ENCODE measurements at regions not wholly inside any gene's neighbourhood (a gene's known extent, or its start where the extent isn't known, plus 50 kb on each side); places are given as distances from the start of the nearest gene placed in this dataset.

- Histone ChIP-seq H3K4me1 (no peaks in the 10 kb centered on the region), H3K36me3 (no peaks in the 10 kb centered on the region), H3K27ac (no peak overlapping the region), H3K9me3 (no peaks in the 10 kb centered on the region), H3K4me3 (no peak overlapping the region), H3K27me3 (no peaks in the 10 kb centered on the region)
- TF ChIP-seq, protein P1, sequence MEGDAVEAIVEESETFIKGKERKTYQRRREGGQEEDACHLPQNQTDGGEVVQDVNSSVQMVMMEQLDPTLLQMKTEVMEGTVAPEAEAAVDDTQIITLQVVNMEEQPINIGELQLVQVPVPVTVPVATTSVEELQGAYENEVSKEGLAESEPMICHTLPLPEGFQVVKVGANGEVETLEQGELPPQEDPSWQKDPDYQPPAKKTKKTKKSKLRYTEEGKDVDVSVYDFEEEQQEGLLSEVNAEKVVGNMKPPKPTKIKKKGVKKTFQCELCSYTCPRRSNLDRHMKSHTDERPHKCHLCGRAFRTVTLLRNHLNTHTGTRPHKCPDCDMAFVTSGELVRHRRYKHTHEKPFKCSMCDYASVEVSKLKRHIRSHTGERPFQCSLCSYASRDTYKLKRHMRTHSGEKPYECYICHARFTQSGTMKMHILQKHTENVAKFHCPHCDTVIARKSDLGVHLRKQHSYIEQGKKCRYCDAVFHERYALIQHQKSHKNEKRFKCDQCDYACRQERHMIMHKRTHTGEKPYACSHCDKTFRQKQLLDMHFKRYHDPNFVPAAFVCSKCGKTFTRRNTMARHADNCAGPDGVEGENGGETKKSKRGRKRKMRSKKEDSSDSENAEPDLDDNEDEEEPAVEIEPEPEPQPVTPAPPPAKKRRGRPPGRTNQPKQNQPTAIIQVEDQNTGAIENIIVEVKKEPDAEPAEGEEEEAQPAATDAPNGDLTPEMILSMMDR (IDR thresholded peaks at IDR 0.05) = no peak
- TF ChIP-seq POLR2A (IDR thresholded peaks at IDR 0.05) (no peak), EP300 (IDR thresholded peaks at IDR 0.05; ENCODE audit: low read depth) (no peak), POLR2AphosphoS5 (IDR thresholded peaks at IDR 0.05) (no peak)
- DNase-seq = no peak
- intact Hi-C loops (cut with DNase I; ENCODE audit: low total_unique reads) (no loop called here), in situ Hi-C loops (cut with MboI; ENCODE audit: low pct_ligation_motif_present in 1 of 4, low pct_unique_long_range_greater_than_20kb in 1 of 4, low sequenced_read_pairs in 3 of 4) (loop anchor here in 2 of 4 donors (25.0 kb wide), 1 partner anchor 201 kb away; the partner anchor contains the start of gene SCN3A (in 2 of the 2))
- WGBS, 2 donors (ENCODE audit: low coverage in 1 of 2) = 61 to 71% methylated on average over 2 of the region's 2 CpGs
Observed at GRCh38 chr2:165011199-165011598, 55.9 kb upstream of the SLC38A11 start.

DNA sequence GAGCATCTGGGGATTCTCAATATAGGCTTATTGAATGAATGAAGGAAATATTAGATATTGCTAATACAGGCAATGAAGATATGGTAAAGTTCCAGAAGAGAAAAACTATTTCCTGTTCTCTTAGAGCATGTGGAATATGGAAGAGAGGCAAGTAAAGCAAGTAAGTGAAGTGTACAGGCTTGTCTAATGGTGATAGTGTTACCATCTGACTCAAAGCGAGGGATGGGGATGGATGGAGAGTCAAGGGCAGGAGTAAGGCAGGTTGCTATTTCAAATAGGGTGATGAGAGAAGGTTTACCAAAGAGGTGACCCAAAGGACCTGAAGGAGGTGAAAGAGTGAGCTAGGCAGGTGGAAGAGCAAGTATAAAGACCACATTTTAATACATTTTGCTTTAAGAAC, 55.2 kb upstream of the SLC38A11 start:
- in situ Hi-C loops (cut with MboI; ENCODE audit: low pct_ligation_motif_present in 1 of 4, low pct_unique_long_range_greater_than_20kb in 1 of 4, low sequenced_read_pairs in 3 of 4) = loop anchor here in 2 of 4 donors (25.0 kb wide), 1 partner anchor 202 kb away; the partner anchor contains the start of gene SCN3A (in 2 of the 2)

GRCh38 chr2:165009466-165009865, 54.1 kb upstream of the SLC38A11 start:
- no peak for TF ChIP-seq EP300 (IDR thresholded peaks at IDR 0.05; ENCODE audit: low read depth)
- TF ChIP-seq, protein P1 (IDR thresholded peaks at IDR 0.05) = no peak
- TF ChIP-seq POLR2AphosphoS5 (IDR thresholded peaks at IDR 0.05) = no peak
- no peak for TF ChIP-seq POLR2A (IDR thresholded peaks at IDR 0.05)
- H3K4me1 ChIP-seq = no peaks in the 10 kb centered on the region
- no peaks in the 10 kb centered on the region for H3K36me3 ChIP-seq
- no peaks in the 10 kb centered on the region for H3K27me3 ChIP-seq
- H3K27ac ChIP-seq = no peak overlapping the region
- 47 to 50% methylated on average over 1 of the region's 1 CpG for WGBS, 2 donors (ENCODE audit: low coverage in 1 of 2)
- H3K4me3 ChIP-seq = no peak overlapping the region
- in situ Hi-C loops (cut with MboI; ENCODE audit: low pct_ligation_motif_present in 1 of 4, low pct_unique_long_range_greater_than_20kb in 1 of 4, low sequenced_read_pairs in 3 of 4) (loop anchor here in 2 of 4 donors (25.0 kb wide), 1 partner anchor 203 kb away; the partner anchor contains the start of gene SCN3A (in 2 of the 2)), intact Hi-C loops (cut with DNase I; ENCODE audit: low total_unique reads) (no loop called here)
- DNase-seq = no peak
- no peaks in the 10 kb centered on the region for H3K9me3 ChIP-seq

More for the DNA sequence above, 55.2 kb upstream of the SLC38A11 start:
- no peaks in the 10 kb centered on the region for H3K4me1 ChIP-seq
- no peak overlapping the region for H3K27ac ChIP-seq
- intact Hi-C loops (cut with DNase I; ENCODE audit: low total_unique reads) = no loop called here
- TF ChIP-seq POLR2AphosphoS5 (IDR thresholded peaks at IDR 0.05) = no peak
- TF ChIP-seq POLR2A (IDR thresholded peaks at IDR 0.05) = no peak
- TF ChIP-seq EP300 (IDR thresholded peaks at IDR 0.05; ENCODE audit: low read depth) = no peak
- TF ChIP-seq, protein P1 (IDR thresholded peaks at IDR 0.05) = no peak
- no peaks in the 10 kb centered on the region for H3K9me3 ChIP-seq
- DNase-seq = no peak
- H3K27me3 ChIP-seq = no peaks in the 10 kb centered on the region
- H3K4me3 ChIP-seq = no peak overlapping the region
- no peaks in the 10 kb centered on the region for H3K36me3 ChIP-seq
- 95 to 100% methylated on average over 1 of the region's 1 CpG for WGBS, 2 donors (ENCODE audit: low coverage in 1 of 2)

- no peaks in the 10 kb centered on the region for H3K27me3 ChIP-seq
- in situ Hi-C loops (cut with MboI; ENCODE audit: low pct_ligation_motif_present in 1 of 4, low pct_unique_long_range_greater_than_20kb in 1 of 4, low sequenced_read_pairs in 3 of 4) (loop anchor here in 2 of 4 donors (25.0 kb wide), 1 partner anchor 203 kb away; the partner anchor contains the start of gene SCN3A (in 2 of the 2)), intact Hi-C loops (cut with DNase I; ENCODE audit: low total_unique reads) (no loop called here)
- DNase-seq = no peak
- no peak for TF ChIP-seq EP300 (IDR thresholded peaks at IDR 0.05; ENCODE audit: low read depth)
- no peak for TF ChIP-seq POLR2A (IDR thresholded peaks at IDR 0.05)
- TF ChIP-seq, protein P1 (IDR thresholded peaks at IDR 0.05) = no peak
- no peak overlapping the region for H3K4me3 ChIP-seq
- H3K27ac ChIP-seq = no peak overlapping the region
- 67 to 84% methylated on average over 2 to 3 of the region's 3 CpGs for WGBS, 2 donors (ENCODE audit: low coverage in 1 of 2)
- no peaks in the 10 kb centered on the region for H3K36me3 ChIP-seq
- H3K4me1 ChIP-seq = no peaks in the 10 kb centered on the region
- H3K9me3 ChIP-seq = no peaks in the 10 kb centered on the region
Observed at GRCh38 chr2:165008730-165009315, 53.5 kb upstream of the SLC38A11 start.
